ENCODE measurements at regions not wholly inside any gene's neighbourhood (a gene's known extent, or its start where the extent isn't known, plus 50 kb on each side); places are given as distances from the start of the nearest gene placed in this dataset.

DNA sequence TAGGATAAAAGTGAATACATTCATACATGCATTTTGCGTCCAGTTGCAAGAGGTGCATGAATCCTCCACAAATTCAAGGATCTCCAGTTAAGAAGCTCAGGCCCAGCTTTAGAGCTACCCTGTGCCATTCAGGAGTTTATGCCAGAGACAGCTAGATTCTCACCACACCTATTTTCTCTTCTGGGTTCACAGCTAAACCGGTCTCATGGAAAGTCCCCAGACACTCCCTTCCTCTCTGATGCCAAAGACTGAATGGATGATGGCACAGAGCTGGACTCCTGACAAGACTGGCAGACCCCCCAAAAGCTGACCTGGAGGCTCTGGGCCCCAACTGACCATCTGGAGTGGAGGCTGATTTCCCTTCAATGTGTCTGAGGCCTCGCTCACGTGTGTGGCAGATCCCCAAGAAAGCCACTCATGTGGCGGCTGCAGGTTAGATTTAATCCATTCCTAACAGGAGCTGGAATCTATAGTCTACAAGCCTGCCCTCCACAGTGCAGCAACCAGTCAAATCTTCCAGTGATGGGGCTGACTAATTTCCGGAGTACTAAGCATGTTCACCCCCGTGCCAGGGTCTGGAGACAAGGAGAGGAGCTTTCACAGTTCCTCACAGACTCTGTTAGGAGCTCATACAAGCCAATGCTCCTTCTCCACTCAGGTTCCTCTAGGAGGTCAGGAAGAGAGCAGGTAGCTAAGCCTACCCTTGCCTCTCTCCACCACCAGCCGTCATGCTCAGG, 257.1 kb downstream of the BCL11A start:
- Histone ChIP-seq H3K27ac (no peak overlapping the region), H3K4me1 (no peaks in the 10 kb centered on the region), H3K36me3 (ENCODE audit: insufficient read depth in 1 of 2, low read depth in 1 of 2) (no peaks in the 10 kb centered on the region), H3K4me3 (no peak overlapping the region), H3K9me3 (no peaks in the 10 kb centered on the region), H3K27me3 (ENCODE audit: insufficient read depth in 3 of 3, low read length in 2 of 3) (peaks cover 0 to 3% (median 0%) of the 10 kb centered on the region in 3 donors)
- ATAC-seq: no peak
- intact Hi-C loops (cut with DNase I): no loop called here
- 94 to 95% (median 95%) methylated on average over 8 of the region's 8 CpGs for WGBS, 3 donors
- DNase-seq: no peak
- TF ChIP-seq, protein P1, sequence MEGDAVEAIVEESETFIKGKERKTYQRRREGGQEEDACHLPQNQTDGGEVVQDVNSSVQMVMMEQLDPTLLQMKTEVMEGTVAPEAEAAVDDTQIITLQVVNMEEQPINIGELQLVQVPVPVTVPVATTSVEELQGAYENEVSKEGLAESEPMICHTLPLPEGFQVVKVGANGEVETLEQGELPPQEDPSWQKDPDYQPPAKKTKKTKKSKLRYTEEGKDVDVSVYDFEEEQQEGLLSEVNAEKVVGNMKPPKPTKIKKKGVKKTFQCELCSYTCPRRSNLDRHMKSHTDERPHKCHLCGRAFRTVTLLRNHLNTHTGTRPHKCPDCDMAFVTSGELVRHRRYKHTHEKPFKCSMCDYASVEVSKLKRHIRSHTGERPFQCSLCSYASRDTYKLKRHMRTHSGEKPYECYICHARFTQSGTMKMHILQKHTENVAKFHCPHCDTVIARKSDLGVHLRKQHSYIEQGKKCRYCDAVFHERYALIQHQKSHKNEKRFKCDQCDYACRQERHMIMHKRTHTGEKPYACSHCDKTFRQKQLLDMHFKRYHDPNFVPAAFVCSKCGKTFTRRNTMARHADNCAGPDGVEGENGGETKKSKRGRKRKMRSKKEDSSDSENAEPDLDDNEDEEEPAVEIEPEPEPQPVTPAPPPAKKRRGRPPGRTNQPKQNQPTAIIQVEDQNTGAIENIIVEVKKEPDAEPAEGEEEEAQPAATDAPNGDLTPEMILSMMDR (IDR thresholded peaks at IDR 0.05): no peak

DNA sequence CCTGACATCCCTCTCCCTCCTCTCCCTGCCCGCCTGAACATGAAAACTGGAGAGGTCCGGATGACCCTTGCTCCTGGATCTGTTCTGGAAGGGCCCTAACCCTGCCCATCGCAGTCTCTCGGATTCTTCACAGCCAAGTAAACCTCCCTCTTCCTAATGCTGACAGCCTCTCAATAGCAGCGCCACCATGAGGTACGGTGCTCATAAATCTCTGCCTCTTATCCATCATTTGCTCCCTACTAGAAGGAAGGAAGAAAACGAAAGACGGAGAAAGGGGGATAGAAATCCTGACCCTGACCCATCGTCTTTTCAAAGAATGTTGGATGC, 257.9 kb downstream of the BCL11A start:
- intact Hi-C loops (cut with DNase I): no loop called here
- H3K27ac ChIP-seq: no peak overlapping the region
- H3K27me3 ChIP-seq (ENCODE audit: insufficient read depth in 3 of 3, low read length in 2 of 3): peaks cover 0 to 3% (median 0%) of the 10 kb centered on the region in 3 donors
- DNase-seq (no peak), ATAC-seq (no peak)
- no peaks in the 10 kb centered on the region for H3K36me3 ChIP-seq (ENCODE audit: insufficient read depth in 1 of 2, low read depth in 1 of 2)
- TF ChIP-seq, protein P1 (IDR thresholded peaks at IDR 0.05): no peak
- WGBS, 3 donors: 83 to 87% (median 86%) methylated on average over 9 of the region's 9 CpGs
- no peak overlapping the region for H3K4me3 ChIP-seq
- no peaks in the 10 kb centered on the region for H3K4me1 ChIP-seq
- no peaks in the 10 kb centered on the region for H3K9me3 ChIP-seq

DNA sequence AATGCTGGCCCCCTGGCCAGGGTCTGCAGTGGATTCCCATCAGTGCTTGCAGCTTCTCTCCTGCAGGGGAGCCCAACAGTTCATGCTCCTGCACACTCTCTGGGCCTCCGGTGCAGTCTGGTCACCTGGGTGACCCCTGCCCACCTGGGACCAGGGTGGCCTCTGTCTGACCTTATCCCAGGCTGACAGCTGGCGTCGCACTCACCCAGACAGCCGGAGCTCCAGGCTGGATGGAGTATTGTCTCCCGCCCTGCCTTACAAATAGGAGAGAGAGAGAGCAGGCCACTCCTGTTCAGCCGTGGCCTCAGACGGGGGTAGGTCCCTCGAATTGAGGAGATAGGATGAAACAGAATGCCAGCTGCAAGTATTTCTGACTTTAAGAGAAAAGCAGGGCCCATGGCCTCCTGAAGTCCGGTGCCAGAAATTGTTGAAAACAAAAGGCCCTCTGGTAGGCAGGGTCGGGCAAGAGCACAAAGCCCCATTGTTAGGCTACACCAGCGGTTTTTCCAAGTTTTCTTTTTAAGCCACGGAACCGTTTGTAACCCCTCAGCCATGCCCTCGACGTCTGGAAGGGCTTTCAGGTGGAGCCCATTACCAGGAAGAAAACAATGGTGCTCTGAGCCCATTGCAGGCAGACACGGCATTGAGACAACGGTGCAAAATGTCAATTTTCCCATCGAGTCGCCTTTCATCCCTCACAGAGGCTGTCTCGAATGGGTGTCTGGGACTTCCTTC, 258.4 kb downstream of the BCL11A start:
- Histone ChIP-seq H3K27ac (no peak overlapping the region), H3K27me3 (ENCODE audit: insufficient read depth in 3 of 3, low read length in 2 of 3) (peaks cover 0 to 3% (median 0%) of the 10 kb centered on the region in 3 donors), H3K4me3 (no peak overlapping the region), H3K9me3 (no peaks in the 10 kb centered on the region), H3K36me3 (ENCODE audit: insufficient read depth in 1 of 2, low read depth in 1 of 2) (no peaks in the 10 kb centered on the region), H3K4me1 (no peaks in the 10 kb centered on the region)
- DNase-seq: no peak
- ATAC-seq: no peak
- TF ChIP-seq, protein P1 (IDR thresholded peaks at IDR 0.05): no peak
- intact Hi-C loops (cut with DNase I): no loop called here
- WGBS, 3 donors: 30 to 36% (median 35%) methylated on average over 20 of the region's 20 CpGs

DNA sequence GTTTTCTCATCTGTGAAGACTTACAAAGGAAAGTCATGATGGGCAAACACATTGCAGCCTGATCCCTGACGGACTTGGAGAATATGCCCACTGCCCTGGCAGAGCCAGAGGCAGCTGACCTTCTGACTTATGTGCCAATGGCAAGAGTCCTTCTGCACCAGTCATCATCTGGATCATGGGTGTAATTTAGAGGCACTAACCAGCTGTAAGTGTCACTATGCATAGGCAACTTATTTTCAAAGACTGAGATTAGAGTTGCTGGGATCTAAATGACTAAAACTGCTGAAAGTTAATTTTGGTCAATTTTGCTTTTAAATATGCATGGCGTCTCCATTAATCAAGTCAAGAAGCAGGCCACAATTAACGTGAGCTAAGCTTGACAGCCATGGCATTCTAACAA, 261.2 kb downstream of the BCL11A start:
- peaks cover 0 to 2% (median 0%) of the 10 kb centered on the region in 3 donors for H3K27me3 ChIP-seq (ENCODE audit: insufficient read depth in 3 of 3, low read length in 2 of 3)
- no peaks in the 10 kb centered on the region for H3K4me1 ChIP-seq
- no peak overlapping the region for H3K4me3 ChIP-seq
- ATAC-seq (no peak), DNase-seq (no peak)
- H3K27ac ChIP-seq: no peak overlapping the region
- H3K9me3 ChIP-seq: no peaks in the 10 kb centered on the region
- no peaks in the 10 kb centered on the region for H3K36me3 ChIP-seq (ENCODE audit: insufficient read depth in 1 of 2, low read depth in 1 of 2)
- intact Hi-C loops (cut with DNase I): no loop called here
- TF ChIP-seq, protein P1 (IDR thresholded peaks at IDR 0.05): no peak
- 61 to 82% (median 65%) methylated on average over 3 of the region's 3 CpGs for WGBS, 3 donors
